B cell (primary cell): ENCODE measurements at regions not wholly inside any gene's neighbourhood (a gene's known extent, or its start where the extent isn't known, plus 50 kb on each side); places are given as distances from the start of the nearest gene placed in this dataset.

Experiments
- CTCF ChIP-seq: fragments of 200-600 bp; IDR thresholded peaks from one replicate; pipeline ENCODE4 v1.8.0; 2022; ENCODE audit warnings: antibody characterized with exemption, mild to moderate bottlenecking
- EZH2 ChIP-seq: IDR thresholded peaks from 2 replicates; pipeline ENCODE4 v1.6.1; 2012; ENCODE audit warnings: borderline replicate concordance, low read depth, mild to moderate bottlenecking, moderate library complexity, low read length; ENCODE audit not compliant: insufficient read depth, poor library complexity, severe bottlenecking

GRCh38 chr13:61884830-61885229 lies 469.2 kb upstream of the PCDH20 start:
- TF ChIP-seq CTCF (no peak), EZH2 (no peak)
